ENCODE measurements at regions not wholly inside any gene's neighbourhood (a gene's known extent, or its start where the extent isn't known, plus 50 kb on each side); places are given as distances from the start of the nearest gene placed in this dataset.

GRCh38 chr4:53959343-53960120 lies 104.9 kb downstream of the CHIC2 start:
- H3K9me3 Mint-ChIP-seq (ENCODE audit: unreplicated experiment) = no peaks in the 10 kb centered on the region
- peaks cover 48% of the 10 kb centered on the region for H3K4me1 Mint-ChIP-seq (ENCODE audit: low read depth, unreplicated experiment)
- no peaks in the 10 kb centered on the region for H3K27me3 Mint-ChIP-seq (ENCODE audit: low read depth, unreplicated experiment)
- Histone ChIP-seq H3K79me2 (ENCODE audit: insufficient read depth, low read length) (no peaks in the 10 kb centered on the region), H2AFZ (ENCODE audit: low read depth, low read length) (no peak overlapping the region), H3K4me3 (ENCODE audit: insufficient read depth, low read depth, low read length) (no peak overlapping the region), H3K36me3 (ENCODE audit: insufficient read depth, low read length) (no peaks in the 10 kb centered on the region), H3K4me1 (ENCODE audit: insufficient read depth, low read length) (peaks cover 26% of the 10 kb centered on the region), H3K4me2 (ENCODE audit: low read length) (no peak overlapping the region), H3K9ac (ENCODE audit: low read length) (no peak overlapping the region), H3K9me3 (ENCODE audit: insufficient read depth, low read depth, low read length) (no peaks in the 10 kb centered on the region), H4K20me1 (ENCODE audit: insufficient read depth, low read length) (no peaks in the 10 kb centered on the region), H3K27ac (ENCODE audit: low read depth, low read length) (no peak overlapping the region), H3K27me3 (ENCODE audit: insufficient read depth, low read length) (no peaks in the 10 kb centered on the region)
- TF ChIP-seq, protein P1, sequence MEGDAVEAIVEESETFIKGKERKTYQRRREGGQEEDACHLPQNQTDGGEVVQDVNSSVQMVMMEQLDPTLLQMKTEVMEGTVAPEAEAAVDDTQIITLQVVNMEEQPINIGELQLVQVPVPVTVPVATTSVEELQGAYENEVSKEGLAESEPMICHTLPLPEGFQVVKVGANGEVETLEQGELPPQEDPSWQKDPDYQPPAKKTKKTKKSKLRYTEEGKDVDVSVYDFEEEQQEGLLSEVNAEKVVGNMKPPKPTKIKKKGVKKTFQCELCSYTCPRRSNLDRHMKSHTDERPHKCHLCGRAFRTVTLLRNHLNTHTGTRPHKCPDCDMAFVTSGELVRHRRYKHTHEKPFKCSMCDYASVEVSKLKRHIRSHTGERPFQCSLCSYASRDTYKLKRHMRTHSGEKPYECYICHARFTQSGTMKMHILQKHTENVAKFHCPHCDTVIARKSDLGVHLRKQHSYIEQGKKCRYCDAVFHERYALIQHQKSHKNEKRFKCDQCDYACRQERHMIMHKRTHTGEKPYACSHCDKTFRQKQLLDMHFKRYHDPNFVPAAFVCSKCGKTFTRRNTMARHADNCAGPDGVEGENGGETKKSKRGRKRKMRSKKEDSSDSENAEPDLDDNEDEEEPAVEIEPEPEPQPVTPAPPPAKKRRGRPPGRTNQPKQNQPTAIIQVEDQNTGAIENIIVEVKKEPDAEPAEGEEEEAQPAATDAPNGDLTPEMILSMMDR (IDR thresholded peaks at IDR 0.05; ENCODE audit: insufficient read depth, low read depth, low read length) = no peak
- no peak for TF ChIP-seq EZH2 (IDR thresholded peaks at IDR 0.05; ENCODE audit: insufficient read depth, low read length)
- H3K36me3 Mint-ChIP-seq (ENCODE audit: low read depth, unreplicated experiment) = no peaks in the 10 kb centered on the region
- no peak for DNase-seq (ENCODE audit: low read depth)
- no peak overlapping the region for H3K4me3 Mint-ChIP-seq (ENCODE audit: unreplicated experiment)
- H3K27ac Mint-ChIP-seq (ENCODE audit: unreplicated experiment) = no peak overlapping the region
- FAIRE-seq = no peak

GRCh38 chr4:53956454-53956853 lies 108.0 kb downstream of the CHIC2 start:
- Histone ChIP-seq H3K4me1 (ENCODE audit: insufficient read depth, low read length) (peaks cover 2% of the 10 kb centered on the region), H4K20me1 (ENCODE audit: insufficient read depth, low read length) (no peaks in the 10 kb centered on the region), H3K79me2 (ENCODE audit: insufficient read depth, low read length) (no peaks in the 10 kb centered on the region), H3K9ac (ENCODE audit: low read length) (no peak overlapping the region), H3K36me3 (ENCODE audit: insufficient read depth, low read length) (no peaks in the 10 kb centered on the region), H3K27me3 (ENCODE audit: insufficient read depth, low read length) (no peaks in the 10 kb centered on the region), H3K9me3 (ENCODE audit: insufficient read depth, low read depth, low read length) (no peaks in the 10 kb centered on the region), H3K4me3 (ENCODE audit: insufficient read depth, low read depth, low read length) (no peak overlapping the region), H3K4me2 (ENCODE audit: low read length) (no peak overlapping the region), H3K27ac (ENCODE audit: low read depth, low read length) (no peak overlapping the region), H2AFZ (ENCODE audit: low read depth, low read length) (no peak overlapping the region)
- Mint-ChIP-seq H3K27me3 (ENCODE audit: low read depth, unreplicated experiment) (no peaks in the 10 kb centered on the region), H3K4me1 (ENCODE audit: low read depth, unreplicated experiment) (peaks cover 21% of the 10 kb centered on the region), H3K27ac (ENCODE audit: unreplicated experiment) (no peak overlapping the region), H3K4me3 (ENCODE audit: unreplicated experiment) (no peak overlapping the region), H3K36me3 (ENCODE audit: low read depth, unreplicated experiment) (no peaks in the 10 kb centered on the region), H3K9me3 (ENCODE audit: unreplicated experiment) (no peaks in the 10 kb centered on the region)
- FAIRE-seq (no peak), DNase-seq (ENCODE audit: low read depth) (no peak)
- TF ChIP-seq, protein P1 (IDR thresholded peaks at IDR 0.05; ENCODE audit: insufficient read depth, low read depth, low read length) = no peak
- TF ChIP-seq EZH2 (IDR thresholded peaks at IDR 0.05; ENCODE audit: insufficient read depth, low read length) = no peak

DNA sequence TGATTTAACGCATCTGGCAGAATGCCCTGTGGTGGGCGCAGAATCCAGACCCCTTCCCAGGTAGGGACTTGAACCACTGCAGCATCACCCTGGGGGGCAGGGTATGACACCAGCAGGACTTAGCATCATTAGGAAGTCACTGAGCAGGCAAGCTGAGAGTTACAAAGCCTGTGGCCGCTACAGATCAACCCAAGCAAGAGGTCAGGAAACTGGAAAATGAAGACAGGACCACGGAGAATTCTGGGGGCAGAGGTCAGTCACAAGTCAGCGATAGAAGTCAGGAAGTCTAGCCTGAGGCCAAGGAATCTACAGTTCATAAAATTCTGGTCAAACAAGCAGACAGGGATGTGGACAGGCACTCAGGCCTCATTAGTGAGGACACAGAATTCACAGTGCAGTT lies 108.4 kb downstream of the CHIC2 start:
- no peak overlapping the region for H3K4me3 ChIP-seq (ENCODE audit: insufficient read depth, low read depth, low read length)
- H3K36me3 ChIP-seq (ENCODE audit: insufficient read depth, low read length) = no peaks in the 10 kb centered on the region
- no peak for FAIRE-seq
- Mint-ChIP-seq H3K4me1 (ENCODE audit: low read depth, unreplicated experiment) (peaks cover 19% of the 10 kb centered on the region), H3K27ac (ENCODE audit: unreplicated experiment) (peak overlapping the region; percentile 0), H3K9me3 (ENCODE audit: unreplicated experiment) (no peaks in the 10 kb centered on the region), H3K36me3 (ENCODE audit: low read depth, unreplicated experiment) (no peaks in the 10 kb centered on the region), H3K27me3 (ENCODE audit: low read depth, unreplicated experiment) (no peaks in the 10 kb centered on the region), H3K4me3 (ENCODE audit: unreplicated experiment) (no peak overlapping the region)
- no peak overlapping the region for H3K9ac ChIP-seq (ENCODE audit: low read length)
- no peaks in the 10 kb centered on the region for H3K79me2 ChIP-seq (ENCODE audit: insufficient read depth, low read length)
- H4K20me1 ChIP-seq (ENCODE audit: insufficient read depth, low read length) = no peaks in the 10 kb centered on the region
- H3K27me3 ChIP-seq (ENCODE audit: insufficient read depth, low read length) = no peaks in the 10 kb centered on the region
- H3K9me3 ChIP-seq (ENCODE audit: insufficient read depth, low read depth, low read length) = no peaks in the 10 kb centered on the region
- H3K4me2 ChIP-seq (ENCODE audit: low read length) = no peak overlapping the region
- no peak for TF ChIP-seq EZH2 (IDR thresholded peaks at IDR 0.05; ENCODE audit: insufficient read depth, low read length)
- TF ChIP-seq, protein P1 (IDR thresholded peaks at IDR 0.05; ENCODE audit: insufficient read depth, low read depth, low read length) = no peak
- no peak overlapping the region for H2AFZ ChIP-seq (ENCODE audit: low read depth, low read length)
- H3K27ac ChIP-seq (ENCODE audit: low read depth, low read length) = no peak overlapping the region
- no peaks in the 10 kb centered on the region for H3K4me1 ChIP-seq (ENCODE audit: insufficient read depth, low read length)
- no peak for DNase-seq (ENCODE audit: low read depth)
